ENCODE measurements at regions not wholly inside any gene's neighbourhood (a gene's known extent, or its start where the extent isn't known, plus 50 kb on each side); places are given as distances from the start of the nearest gene placed in this dataset.

DNA sequence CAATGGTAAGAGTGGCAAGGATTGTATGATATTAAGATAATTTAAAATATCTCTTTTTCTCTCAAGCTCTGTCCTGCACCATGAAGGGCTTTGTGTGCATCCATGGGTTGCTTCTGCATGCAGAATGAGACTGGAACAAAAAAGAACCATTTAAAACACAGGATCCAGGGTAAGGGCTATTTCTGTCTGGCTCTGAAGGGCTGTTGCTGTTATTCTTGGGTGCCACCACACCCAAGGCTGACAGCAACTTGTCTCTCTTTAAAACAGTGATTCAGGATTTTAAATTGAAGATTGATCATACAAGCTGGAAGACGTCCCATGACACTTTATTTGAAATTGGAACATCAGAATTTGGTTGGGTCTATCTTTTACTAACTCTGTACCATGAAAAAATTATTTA is 268.8 kb upstream of the CNTN3 start:
- Histone ChIP-seq H3K4me3 (ENCODE audit: insufficient read depth, low read depth, low read length) (no peak overlapping the region), H3K36me3 (ENCODE audit: control insufficient read depth, insufficient read depth, low read length) (no peaks in the 10 kb centered on the region), H3K27me3 (ENCODE audit: control insufficient read depth, insufficient read depth, low read length, poor library complexity, severe bottlenecking) (no peaks in the 10 kb centered on the region), H3K4me1 (ENCODE audit: control insufficient read depth, insufficient read depth, low read length) (no peaks in the 10 kb centered on the region), H3K27ac (ENCODE audit: insufficient read depth, low read depth, low read length, poor library complexity, severe bottlenecking) (no peak overlapping the region), H3K9me3 (ENCODE audit: control insufficient read depth, low read length) (no peaks in the 10 kb centered on the region)
- 75 to 100% methylated on average over 1 of the region's 1 CpG for WGBS, 2 experiments

- no peaks in the 10 kb centered on the region for H3K27me3 ChIP-seq (ENCODE audit: control insufficient read depth, insufficient read depth, low read length, poor library complexity, severe bottlenecking)
- 60 to 80% methylated on average over 1 of the region's 1 CpG for WGBS, 2 experiments
- no peaks in the 10 kb centered on the region for H3K36me3 ChIP-seq (ENCODE audit: control insufficient read depth, insufficient read depth, low read length)
- H3K27ac ChIP-seq (ENCODE audit: insufficient read depth, low read depth, low read length, poor library complexity, severe bottlenecking): no peak overlapping the region
- H3K4me3 ChIP-seq (ENCODE audit: insufficient read depth, low read depth, low read length): no peak overlapping the region
- H3K9me3 ChIP-seq (ENCODE audit: control insufficient read depth, low read length): no peaks in the 10 kb centered on the region
- no peaks in the 10 kb centered on the region for H3K4me1 ChIP-seq (ENCODE audit: control insufficient read depth, insufficient read depth, low read length)
These were observed 265.8 kb upstream of the CNTN3 start for GRCh38 chr3:74880237-74880636.

DNA sequence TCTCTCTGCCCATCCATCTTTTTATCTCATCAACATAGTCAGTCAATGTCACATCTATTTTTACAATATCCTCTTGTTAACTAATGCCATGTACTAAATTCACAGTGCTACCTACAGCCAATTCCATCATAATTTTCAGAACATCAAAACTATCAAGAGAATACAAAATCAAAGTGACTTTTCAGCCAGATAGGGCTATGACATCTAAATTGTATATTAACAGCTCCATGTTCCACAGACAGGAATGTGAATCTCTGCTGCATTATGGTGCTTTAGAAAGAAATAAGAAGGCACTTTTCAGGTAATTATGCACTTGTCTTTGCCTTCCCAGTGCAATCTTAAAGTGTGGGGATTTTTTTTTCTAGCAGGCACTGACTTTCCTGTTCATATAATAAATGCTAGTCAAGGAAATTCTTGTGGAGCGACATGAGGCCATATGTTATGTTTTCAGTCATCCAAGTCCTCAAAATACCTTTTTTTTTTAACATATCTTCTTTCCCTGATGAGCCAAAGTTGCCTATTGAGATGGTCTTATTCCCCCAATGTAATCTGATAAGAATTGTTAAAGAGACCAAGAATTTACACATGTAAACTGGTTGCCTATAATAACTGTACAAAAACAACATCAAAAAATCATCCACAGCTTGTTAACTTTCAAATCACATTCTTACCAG is 252.0 kb upstream of the CNTN3 start:
- no peaks in the 10 kb centered on the region for H3K9me3 ChIP-seq (ENCODE audit: control insufficient read depth, low read length)
- WGBS, 2 experiments: 91 to 100% methylated on average over 1 of the region's 1 CpG
- H3K27me3 ChIP-seq (ENCODE audit: control insufficient read depth, insufficient read depth, low read length, poor library complexity, severe bottlenecking): no peaks in the 10 kb centered on the region
- H3K36me3 ChIP-seq (ENCODE audit: control insufficient read depth, insufficient read depth, low read length): no peaks in the 10 kb centered on the region
- no peak overlapping the region for H3K4me3 ChIP-seq (ENCODE audit: insufficient read depth, low read depth, low read length)
- H3K4me1 ChIP-seq (ENCODE audit: control insufficient read depth, insufficient read depth, low read length): no peaks in the 10 kb centered on the region
- no peak overlapping the region for H3K27ac ChIP-seq (ENCODE audit: insufficient read depth, low read depth, low read length, poor library complexity, severe bottlenecking)

GRCh38 chr3:74862476-74862875 is 248.0 kb upstream of the CNTN3 start:
- H3K27ac ChIP-seq (ENCODE audit: insufficient read depth, low read depth, low read length, poor library complexity, severe bottlenecking): no peak overlapping the region
- 85 to 89% methylated on average over 3 of the region's 3 CpGs for WGBS, 2 experiments
- no peaks in the 10 kb centered on the region for H3K36me3 ChIP-seq (ENCODE audit: control insufficient read depth, insufficient read depth, low read length)
- H3K9me3 ChIP-seq (ENCODE audit: control insufficient read depth, low read length): no peaks in the 10 kb centered on the region
- H3K4me3 ChIP-seq (ENCODE audit: insufficient read depth, low read depth, low read length): no peak overlapping the region
- H3K27me3 ChIP-seq (ENCODE audit: control insufficient read depth, insufficient read depth, low read length, poor library complexity, severe bottlenecking): no peaks in the 10 kb centered on the region
- no peaks in the 10 kb centered on the region for H3K4me1 ChIP-seq (ENCODE audit: control insufficient read depth, insufficient read depth, low read length)

- no peak overlapping the region for H3K27ac ChIP-seq (ENCODE audit: insufficient read depth, low read depth, low read length, poor library complexity, severe bottlenecking)
- no peaks in the 10 kb centered on the region for H3K4me1 ChIP-seq (ENCODE audit: control insufficient read depth, insufficient read depth, low read length)
- H3K4me3 ChIP-seq (ENCODE audit: insufficient read depth, low read depth, low read length): no peak overlapping the region
- H3K36me3 ChIP-seq (ENCODE audit: control insufficient read depth, insufficient read depth, low read length): no peaks in the 10 kb centered on the region
- H3K27me3 ChIP-seq (ENCODE audit: control insufficient read depth, insufficient read depth, low read length, poor library complexity, severe bottlenecking): no peaks in the 10 kb centered on the region
- WGBS, 2 experiments: 82 to 85% methylated on average over 3 of the region's 3 CpGs
- H3K9me3 ChIP-seq (ENCODE audit: control insufficient read depth, low read length): no peaks in the 10 kb centered on the region
These were observed 246.8 kb upstream of the CNTN3 start for GRCh38 chr3:74861211-74861610.

DNA sequence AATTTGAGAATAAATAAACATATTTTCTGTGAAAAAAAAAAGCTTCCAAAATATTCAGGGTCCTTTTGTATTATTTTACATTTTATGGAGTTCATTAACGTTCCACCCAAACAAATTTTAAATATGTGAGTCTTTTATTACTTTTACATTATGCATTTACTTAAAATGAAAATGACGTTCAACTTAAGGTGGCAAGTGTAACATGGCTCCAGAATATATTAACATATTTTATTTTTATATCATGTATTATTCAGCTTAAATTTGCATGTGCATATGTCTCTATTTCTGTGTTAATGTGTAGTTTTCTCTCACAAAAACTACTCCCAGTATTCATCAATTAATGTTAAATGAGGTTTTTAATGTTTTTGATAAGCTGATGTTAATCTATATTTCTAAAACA is 243.6 kb upstream of the CNTN3 start:
- Histone ChIP-seq H3K4me1 (ENCODE audit: control insufficient read depth, insufficient read depth, low read length) (no peaks in the 10 kb centered on the region), H3K27ac (ENCODE audit: insufficient read depth, low read depth, low read length, poor library complexity, severe bottlenecking) (no peak overlapping the region), H3K9me3 (ENCODE audit: control insufficient read depth, low read length) (no peaks in the 10 kb centered on the region), H3K36me3 (ENCODE audit: control insufficient read depth, insufficient read depth, low read length) (no peaks in the 10 kb centered on the region), H3K4me3 (ENCODE audit: insufficient read depth, low read depth, low read length) (no peak overlapping the region), H3K27me3 (ENCODE audit: control insufficient read depth, insufficient read depth, low read length, poor library complexity, severe bottlenecking) (no peaks in the 10 kb centered on the region)
- WGBS, 2 experiments: no CpG with 5 or more reads among the region's 2 CpGs

GRCh38 chr3:74850381-74850780 is 235.9 kb upstream of the CNTN3 start:
- H3K9me3 ChIP-seq (ENCODE audit: control insufficient read depth, low read length): no peaks in the 10 kb centered on the region
- no peaks in the 10 kb centered on the region for H3K27me3 ChIP-seq (ENCODE audit: control insufficient read depth, insufficient read depth, low read length, poor library complexity, severe bottlenecking)
- no peaks in the 10 kb centered on the region for H3K36me3 ChIP-seq (ENCODE audit: control insufficient read depth, insufficient read depth, low read length)
- no peaks in the 10 kb centered on the region for H3K4me1 ChIP-seq (ENCODE audit: control insufficient read depth, insufficient read depth, low read length)
- no peak overlapping the region for H3K4me3 ChIP-seq (ENCODE audit: insufficient read depth, low read depth, low read length)
- H3K27ac ChIP-seq (ENCODE audit: insufficient read depth, low read depth, low read length, poor library complexity, severe bottlenecking): no peak overlapping the region
- whole genome bisulfite sequencing, 2 experiments: 89 to 92% methylated on average over 3 of the region's 3 CpGs

- H3K4me3 ChIP-seq (ENCODE audit: insufficient read depth, low read depth, low read length): no peak overlapping the region
- WGBS, 2 experiments: 91 to 100% methylated on average over 4 of the region's 4 CpGs
- no peaks in the 10 kb centered on the region for H3K4me1 ChIP-seq (ENCODE audit: control insufficient read depth, insufficient read depth, low read length)
- H3K9me3 ChIP-seq (ENCODE audit: control insufficient read depth, low read length): no peaks in the 10 kb centered on the region
- no peaks in the 10 kb centered on the region for H3K36me3 ChIP-seq (ENCODE audit: control insufficient read depth, insufficient read depth, low read length)
- no peaks in the 10 kb centered on the region for H3K27me3 ChIP-seq (ENCODE audit: control insufficient read depth, insufficient read depth, low read length, poor library complexity, severe bottlenecking)
- no peak overlapping the region for H3K27ac ChIP-seq (ENCODE audit: insufficient read depth, low read depth, low read length, poor library complexity, severe bottlenecking)
These were observed 232.6 kb upstream of the CNTN3 start for GRCh38 chr3:74847093-74847492.

GRCh38 chr3:74845081-74845480 is 230.6 kb upstream of the CNTN3 start:
- no peak overlapping the region for H3K27ac ChIP-seq (ENCODE audit: insufficient read depth, low read depth, low read length, poor library complexity, severe bottlenecking)
- no peaks in the 10 kb centered on the region for H3K27me3 ChIP-seq (ENCODE audit: control insufficient read depth, insufficient read depth, low read length, poor library complexity, severe bottlenecking)
- H3K9me3 ChIP-seq (ENCODE audit: control insufficient read depth, low read length): no peaks in the 10 kb centered on the region
- WGBS, 2 experiments: 89 to 91% methylated on average over 1 of the region's 1 CpG
- H3K4me3 ChIP-seq (ENCODE audit: insufficient read depth, low read depth, low read length): no peak overlapping the region
- H3K36me3 ChIP-seq (ENCODE audit: control insufficient read depth, insufficient read depth, low read length): no peaks in the 10 kb centered on the region
- H3K4me1 ChIP-seq (ENCODE audit: control insufficient read depth, insufficient read depth, low read length): no peaks in the 10 kb centered on the region

GRCh38 chr3:74844428-74844827 is 230.0 kb upstream of the CNTN3 start:
- Histone ChIP-seq H3K4me1 (ENCODE audit: control insufficient read depth, insufficient read depth, low read length) (no peaks in the 10 kb centered on the region), H3K4me3 (ENCODE audit: insufficient read depth, low read depth, low read length) (no peak overlapping the region), H3K36me3 (ENCODE audit: control insufficient read depth, insufficient read depth, low read length) (no peaks in the 10 kb centered on the region), H3K27ac (ENCODE audit: insufficient read depth, low read depth, low read length, poor library complexity, severe bottlenecking) (no peak overlapping the region), H3K9me3 (ENCODE audit: control insufficient read depth, low read length) (no peaks in the 10 kb centered on the region), H3K27me3 (ENCODE audit: control insufficient read depth, insufficient read depth, low read length, poor library complexity, severe bottlenecking) (no peaks in the 10 kb centered on the region)
- 87 to 95% methylated on average over 1 of the region's 1 CpG for WGBS, 2 experiments

DNA sequence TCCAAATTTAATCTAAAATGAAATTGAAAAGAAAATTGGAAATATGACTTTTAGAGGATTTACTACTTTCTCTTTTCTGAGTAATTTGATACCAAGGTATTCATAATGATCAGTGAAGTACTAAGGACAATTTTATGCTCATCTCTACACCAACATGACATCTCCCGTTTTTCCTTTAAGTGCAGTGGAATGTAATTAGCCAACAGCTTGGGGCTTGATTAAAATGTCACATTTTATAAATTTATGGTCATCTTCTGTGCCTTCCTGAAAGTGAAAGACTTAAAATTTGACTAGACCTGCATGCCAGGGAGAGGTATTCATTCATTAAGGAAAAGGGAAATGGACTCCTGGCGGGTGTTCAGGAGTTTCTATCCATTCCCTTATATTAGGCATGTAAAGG is 228.2 kb upstream of the CNTN3 start:
- H3K9me3 ChIP-seq (ENCODE audit: control insufficient read depth, low read length): no peaks in the 10 kb centered on the region
- WGBS, 2 experiments: 33 to 80% methylated on average over 1 of the region's 2 CpGs

More for the DNA sequence above, 228.2 kb upstream of the CNTN3 start:
- no peaks in the 10 kb centered on the region for H3K27me3 ChIP-seq (ENCODE audit: control insufficient read depth, insufficient read depth, low read length, poor library complexity, severe bottlenecking)
- no peak overlapping the region for H3K4me3 ChIP-seq (ENCODE audit: insufficient read depth, low read depth, low read length)
- H3K27ac ChIP-seq (ENCODE audit: insufficient read depth, low read depth, low read length, poor library complexity, severe bottlenecking): no peak overlapping the region
- H3K36me3 ChIP-seq (ENCODE audit: control insufficient read depth, insufficient read depth, low read length): no peaks in the 10 kb centered on the region
- H3K4me1 ChIP-seq (ENCODE audit: control insufficient read depth, insufficient read depth, low read length): no peaks in the 10 kb centered on the region

All from ectodermal cell (in vitro differentiated cells).